MM.1S (cell line): ENCODE measurements at regions not wholly inside any gene's neighbourhood (a gene's known extent, or its start where the extent isn't known, plus 50 kb on each side); places are given as distances from the start of the nearest gene placed in this dataset.

ENCODE experiments used
- EZH2 ChIP-seq: fragments of 300-600 bp; sonication (generic); optimal IDR thresholded peaks from 2 replicates; pipeline ENCODE3; 2017; ENCODE audit warnings: low read depth, mild to moderate bottlenecking, antibody characterized with exemption, low read length, mixed read lengths
- EZH2phosphoT487 ChIP-seq: fragments of 300-600 bp; sonication (generic); IDR thresholded peaks from 2 replicates; pipeline ENCODE4 v1.6.1; 2018; ENCODE audit warnings: antibody characterized with exemption, low read length
- TF ChIP-seq, protein P1 (sequence below): fragments of 300-600 bp; sonication (generic); IDR thresholded peaks from 2 replicates; pipeline ENCODE4 v1.5.1; 2016; ENCODE audit warnings: antibody characterized with exemption, low read length, mixed read lengths

DNA sequence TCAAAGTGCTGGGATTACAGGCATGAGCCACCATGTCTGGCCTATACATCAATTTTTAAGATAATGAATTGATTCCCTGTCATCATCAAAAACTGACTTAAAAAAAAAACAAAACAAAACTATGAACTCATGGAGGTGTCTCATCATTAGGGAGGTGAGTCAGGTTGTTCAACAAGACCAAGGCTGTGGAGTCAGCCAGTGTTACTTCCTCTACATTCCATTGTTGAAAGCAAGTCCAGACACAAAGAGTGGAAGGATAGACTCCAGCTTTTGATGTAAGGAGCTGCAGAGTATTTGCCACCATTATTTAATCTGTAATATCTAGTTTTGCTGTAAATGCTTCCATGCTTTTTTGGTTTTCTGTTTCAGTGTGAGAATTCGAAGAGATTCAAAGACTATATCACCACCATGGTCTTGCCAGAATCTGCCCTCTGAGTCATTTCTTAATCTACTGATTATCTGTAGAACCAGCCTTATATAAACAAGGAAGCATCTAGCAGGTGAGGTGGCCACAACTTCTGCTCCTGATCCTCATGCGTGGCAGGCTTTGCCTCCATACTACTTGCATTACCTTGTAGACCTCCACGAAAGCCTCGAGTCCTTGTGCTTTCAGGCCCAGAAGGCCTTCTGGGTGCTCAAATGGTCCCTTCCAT lies 156.1 kb downstream of the FGF1 start:
- TF ChIP-seq, protein P1, sequence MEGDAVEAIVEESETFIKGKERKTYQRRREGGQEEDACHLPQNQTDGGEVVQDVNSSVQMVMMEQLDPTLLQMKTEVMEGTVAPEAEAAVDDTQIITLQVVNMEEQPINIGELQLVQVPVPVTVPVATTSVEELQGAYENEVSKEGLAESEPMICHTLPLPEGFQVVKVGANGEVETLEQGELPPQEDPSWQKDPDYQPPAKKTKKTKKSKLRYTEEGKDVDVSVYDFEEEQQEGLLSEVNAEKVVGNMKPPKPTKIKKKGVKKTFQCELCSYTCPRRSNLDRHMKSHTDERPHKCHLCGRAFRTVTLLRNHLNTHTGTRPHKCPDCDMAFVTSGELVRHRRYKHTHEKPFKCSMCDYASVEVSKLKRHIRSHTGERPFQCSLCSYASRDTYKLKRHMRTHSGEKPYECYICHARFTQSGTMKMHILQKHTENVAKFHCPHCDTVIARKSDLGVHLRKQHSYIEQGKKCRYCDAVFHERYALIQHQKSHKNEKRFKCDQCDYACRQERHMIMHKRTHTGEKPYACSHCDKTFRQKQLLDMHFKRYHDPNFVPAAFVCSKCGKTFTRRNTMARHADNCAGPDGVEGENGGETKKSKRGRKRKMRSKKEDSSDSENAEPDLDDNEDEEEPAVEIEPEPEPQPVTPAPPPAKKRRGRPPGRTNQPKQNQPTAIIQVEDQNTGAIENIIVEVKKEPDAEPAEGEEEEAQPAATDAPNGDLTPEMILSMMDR, result no peak
- TF ChIP-seq EZH2 (no peak), EZH2phosphoT487 (no peak)
